NCI-H2227 (cell line): ENCODE measurements at regions not wholly inside any gene's neighbourhood (a gene's known extent, or its start where the extent isn't known, plus 50 kb on each side); places are given as distances from the start of the nearest gene placed in this dataset.
"Not testable (repeated sequence)": the region's sequence is repeated elsewhere in the genome, so short reads cannot be mapped to it uniquely, and the experiment has no call there.

Experiments used
- DNase-seq: peaks from one replicate; lab custom pipeline; 2025; ENCODE audit not compliant: unreplicated experiment; lab: John Stamatoyannopoulos, UW

- no peak for DNase-seq
Observed at GRCh38 chr9:86629530-86629929, 275.3 kb upstream of the TUT7 start.

GRCh38 chr9:86626802-86627201 lies 272.6 kb upstream of the TUT7 start:
- no peak for DNase-seq

GRCh38 chr9:86624630-86625029 lies 270.4 kb upstream of the TUT7 start:
- no peak for DNase-seq

- DNase-seq, result no peak
Observed at GRCh38 chr9:86614871-86615849, 260.9 kb upstream of the TUT7 start.

- no peak for DNase-seq
Observed at GRCh38 chr9:86613943-86614342, 259.7 kb upstream of the TUT7 start.

- DNase-seq, result not testable (repeated sequence)
Observed at GRCh38 chr9:86611534-86611933, 257.3 kb upstream of the TUT7 start.

GRCh38 chr9:86605303-86605702 lies 251.1 kb upstream of the TUT7 start:
- no peak for DNase-seq

GRCh38 chr9:86604741-86605140 lies 250.5 kb upstream of the TUT7 start:
- DNase-seq, result no peak

GRCh38 chr9:86602715-86603114 lies 248.5 kb upstream of the TUT7 start:
- no peak for DNase-seq

GRCh38 chr9:86601697-86602096 lies 247.5 kb upstream of the TUT7 start:
- no peak for DNase-seq

GRCh38 chr9:86600977-86601376 lies 246.8 kb upstream of the TUT7 start:
- DNase-seq, result no peak

GRCh38 chr9:86600291-86600690 lies 246.1 kb upstream of the TUT7 start:
- DNase-seq, result no peak

- no peak for DNase-seq
Observed at GRCh38 chr9:86599561-86599960, 245.4 kb upstream of the TUT7 start.

GRCh38 chr9:86598411-86599239 lies 244.4 kb upstream of the TUT7 start:
- DNase-seq, result no peak

GRCh38 chr9:86594724-86595123 lies 240.5 kb upstream of the TUT7 start:
- no peak for DNase-seq

GRCh38 chr9:86591472-86591871 lies 237.3 kb upstream of the TUT7 start:
- no peak for DNase-seq

- DNase-seq, result no peak
Observed at GRCh38 chr9:86589730-86590129, 235.5 kb upstream of the TUT7 start.

- DNase-seq, result no peak
Observed at GRCh38 chr9:86589273-86589672, 235.1 kb upstream of the TUT7 start.

- DNase-seq, result no peak
Observed at GRCh38 chr9:86586144-86586494, 231.9 kb upstream of the TUT7 start.

- no peak for DNase-seq
Observed at GRCh38 chr9:86585422-86586143, 231.4 kb upstream of the TUT7 start.

GRCh38 chr9:86580688-86581087 lies 226.5 kb upstream of the TUT7 start:
- DNase-seq, result no peak
